ENCODE measurements at regions not wholly inside any gene's neighbourhood (a gene's known extent, or its start where the extent isn't known, plus 50 kb on each side); places are given as distances from the start of the nearest gene placed in this dataset.

DNA sequence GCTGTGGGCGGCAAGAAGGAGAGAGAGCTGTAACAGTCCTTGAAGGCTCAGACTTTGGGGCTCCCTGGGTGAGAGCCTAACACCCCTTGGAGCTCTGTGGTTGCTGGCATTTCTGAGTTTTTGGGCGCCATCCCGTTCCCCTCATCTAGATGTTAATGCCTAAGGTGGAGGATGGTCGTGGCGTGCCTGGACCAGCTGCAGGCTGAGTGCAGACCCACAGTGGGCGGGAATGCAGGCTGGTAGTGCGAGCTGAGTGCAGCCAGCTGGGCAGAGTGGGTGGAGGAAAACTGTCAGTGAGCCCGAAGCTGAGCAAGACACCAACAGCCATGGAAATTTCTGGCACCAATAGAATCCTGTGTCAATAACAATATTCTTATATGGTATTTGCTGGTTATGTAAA is 403.0 kb downstream of the ANKRD7 start:
- TF ChIP-seq EZH2 (IDR thresholded peaks at IDR 0.05; ENCODE audit: borderline replicate concordance, low read depth, low read length, severe bottlenecking), result no peak
- TF ChIP-seq, protein P1, sequence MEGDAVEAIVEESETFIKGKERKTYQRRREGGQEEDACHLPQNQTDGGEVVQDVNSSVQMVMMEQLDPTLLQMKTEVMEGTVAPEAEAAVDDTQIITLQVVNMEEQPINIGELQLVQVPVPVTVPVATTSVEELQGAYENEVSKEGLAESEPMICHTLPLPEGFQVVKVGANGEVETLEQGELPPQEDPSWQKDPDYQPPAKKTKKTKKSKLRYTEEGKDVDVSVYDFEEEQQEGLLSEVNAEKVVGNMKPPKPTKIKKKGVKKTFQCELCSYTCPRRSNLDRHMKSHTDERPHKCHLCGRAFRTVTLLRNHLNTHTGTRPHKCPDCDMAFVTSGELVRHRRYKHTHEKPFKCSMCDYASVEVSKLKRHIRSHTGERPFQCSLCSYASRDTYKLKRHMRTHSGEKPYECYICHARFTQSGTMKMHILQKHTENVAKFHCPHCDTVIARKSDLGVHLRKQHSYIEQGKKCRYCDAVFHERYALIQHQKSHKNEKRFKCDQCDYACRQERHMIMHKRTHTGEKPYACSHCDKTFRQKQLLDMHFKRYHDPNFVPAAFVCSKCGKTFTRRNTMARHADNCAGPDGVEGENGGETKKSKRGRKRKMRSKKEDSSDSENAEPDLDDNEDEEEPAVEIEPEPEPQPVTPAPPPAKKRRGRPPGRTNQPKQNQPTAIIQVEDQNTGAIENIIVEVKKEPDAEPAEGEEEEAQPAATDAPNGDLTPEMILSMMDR (IDR thresholded peaks at IDR 0.05; ENCODE audit: borderline replicate concordance, extremely low read depth, low read length, poor library complexity, severe bottlenecking), result no peak

Data from DND-41 (cell line).